ENCODE measurements at regions not wholly inside any gene's neighbourhood (a gene's known extent, or its start where the extent isn't known, plus 50 kb on each side); places are given as distances from the start of the nearest gene placed in this dataset.

- TF ChIP-seq, protein P1, sequence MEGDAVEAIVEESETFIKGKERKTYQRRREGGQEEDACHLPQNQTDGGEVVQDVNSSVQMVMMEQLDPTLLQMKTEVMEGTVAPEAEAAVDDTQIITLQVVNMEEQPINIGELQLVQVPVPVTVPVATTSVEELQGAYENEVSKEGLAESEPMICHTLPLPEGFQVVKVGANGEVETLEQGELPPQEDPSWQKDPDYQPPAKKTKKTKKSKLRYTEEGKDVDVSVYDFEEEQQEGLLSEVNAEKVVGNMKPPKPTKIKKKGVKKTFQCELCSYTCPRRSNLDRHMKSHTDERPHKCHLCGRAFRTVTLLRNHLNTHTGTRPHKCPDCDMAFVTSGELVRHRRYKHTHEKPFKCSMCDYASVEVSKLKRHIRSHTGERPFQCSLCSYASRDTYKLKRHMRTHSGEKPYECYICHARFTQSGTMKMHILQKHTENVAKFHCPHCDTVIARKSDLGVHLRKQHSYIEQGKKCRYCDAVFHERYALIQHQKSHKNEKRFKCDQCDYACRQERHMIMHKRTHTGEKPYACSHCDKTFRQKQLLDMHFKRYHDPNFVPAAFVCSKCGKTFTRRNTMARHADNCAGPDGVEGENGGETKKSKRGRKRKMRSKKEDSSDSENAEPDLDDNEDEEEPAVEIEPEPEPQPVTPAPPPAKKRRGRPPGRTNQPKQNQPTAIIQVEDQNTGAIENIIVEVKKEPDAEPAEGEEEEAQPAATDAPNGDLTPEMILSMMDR (IDR thresholded peaks at IDR 0.05; ENCODE audit: extremely low read depth in 1 of 2, insufficient read depth in 1 of 2, low read depth in 1 of 2, low read length in 2 of 2) = no peak
- TF ChIP-seq POLR2AphosphoS5 (IDR thresholded peaks at IDR 0.05; ENCODE audit: insufficient read depth, low read depth, low read length) (no peak), JUN (IDR thresholded peaks at IDR 0.05; ENCODE audit: borderline replicate concordance, insufficient read depth, insufficient read length, low read depth) (no peak), POLR2A (IDR thresholded peaks at IDR 0.05; ENCODE audit: low read depth, low read length) (no peak), EZH2 (IDR thresholded peaks at IDR 0.05; ENCODE audit: borderline replicate concordance, low read depth, low read length, severe bottlenecking) (no peak)
These were observed 121.4 kb downstream of the MRPL39 start for GRCh38 chr21:25485914-25486313.

Measured in endothelial cell of umbilical vein (primary cell).